Activated T-helper 1 cell treated with Interleukin-2 at 50 U/mL for 16 hours (primary cell): ENCODE measurements at regions not wholly inside any gene's neighbourhood (a gene's known extent, or its start where the extent isn't known, plus 50 kb on each side); places are given as distances from the start of the nearest gene placed in this dataset.
"Not testable (repeated sequence)": the region's sequence is repeated elsewhere in the genome, so short reads cannot be mapped to it uniquely, and the experiment has no call there.

ENCODE experiments used
- DNase-seq: peaks from one replicate; pipeline ENCODE4 v3.0.0-alpha.2; 2020; ENCODE audit warnings: low read depth

- DNase-seq = no peak
Measured at GRCh38 chr6:16948396-16948795, 153.5 kb upstream of the STMND1 start.

- DNase-seq = no peak
Measured at GRCh38 chr6:16947375-16948015, 154.4 kb upstream of the STMND1 start.

GRCh38 chr6:16944596-16944995 is 157.3 kb upstream of the STMND1 start:
- DNase-seq = no peak

GRCh38 chr6:16939839-16940238 is 162.0 kb upstream of the STMND1 start:
- DNase-seq = no peak

GRCh38 chr6:16939351-16939750 is 162.5 kb upstream of the STMND1 start:
- no peak for DNase-seq

GRCh38 chr6:16936893-16937292 is 165.0 kb upstream of the STMND1 start:
- DNase-seq = no peak

GRCh38 chr6:16933961-16934360 is 167.9 kb upstream of the STMND1 start:
- DNase-seq = no peak

- no peak for DNase-seq
Measured at GRCh38 chr6:16933532-16933931, 168.3 kb upstream of the STMND1 start.

- no peak for DNase-seq
Measured at GRCh38 chr6:16932920-16933319, 168.9 kb upstream of the STMND1 start.

GRCh38 chr6:16931079-16931478 is 169.8 kb upstream of the ATXN1 start:
- not testable (repeated sequence) for DNase-seq

- no peak for DNase-seq
Measured at GRCh38 chr6:16930432-16930831, 169.2 kb upstream of the ATXN1 start.

GRCh38 chr6:16929809-16930208 is 168.5 kb upstream of the ATXN1 start:
- no peak for DNase-seq

- DNase-seq = no peak
Measured at GRCh38 chr6:16928387-16928786, 167.1 kb upstream of the ATXN1 start.

- DNase-seq = no peak
Measured at GRCh38 chr6:16927205-16927604, 165.9 kb upstream of the ATXN1 start.

- DNase-seq = no peak
Measured at GRCh38 chr6:16925461-16925860, 164.2 kb upstream of the ATXN1 start.

GRCh38 chr6:16922282-16922681 is 161.0 kb upstream of the ATXN1 start:
- no peak for DNase-seq

GRCh38 chr6:16921399-16922110 is 160.3 kb upstream of the ATXN1 start:
- DNase-seq = no peak

- DNase-seq = no peak
Measured at GRCh38 chr6:16918586-16918985, 157.3 kb upstream of the ATXN1 start.

GRCh38 chr6:16914184-16914583 is 152.9 kb upstream of the ATXN1 start:
- DNase-seq = no peak

GRCh38 chr6:16912756-16913155 is 151.5 kb upstream of the ATXN1 start:
- DNase-seq = no peak

- no peak for DNase-seq
Measured at GRCh38 chr6:16911088-16911487, 149.8 kb upstream of the ATXN1 start.

- DNase-seq = no peak
Measured at GRCh38 chr6:16909658-16910360, 148.5 kb upstream of the ATXN1 start.

- DNase-seq = no peak
Measured at GRCh38 chr6:16907991-16908390, 146.7 kb upstream of the ATXN1 start.
